ENCODE measurements at regions not wholly inside any gene's neighbourhood (a gene's known extent, or its start where the extent isn't known, plus 50 kb on each side); places are given as distances from the start of the nearest gene placed in this dataset.
"Not testable (repeated sequence)": the region's sequence is repeated elsewhere in the genome, so short reads cannot be mapped to it uniquely, and the experiment has no call there.

DNA sequence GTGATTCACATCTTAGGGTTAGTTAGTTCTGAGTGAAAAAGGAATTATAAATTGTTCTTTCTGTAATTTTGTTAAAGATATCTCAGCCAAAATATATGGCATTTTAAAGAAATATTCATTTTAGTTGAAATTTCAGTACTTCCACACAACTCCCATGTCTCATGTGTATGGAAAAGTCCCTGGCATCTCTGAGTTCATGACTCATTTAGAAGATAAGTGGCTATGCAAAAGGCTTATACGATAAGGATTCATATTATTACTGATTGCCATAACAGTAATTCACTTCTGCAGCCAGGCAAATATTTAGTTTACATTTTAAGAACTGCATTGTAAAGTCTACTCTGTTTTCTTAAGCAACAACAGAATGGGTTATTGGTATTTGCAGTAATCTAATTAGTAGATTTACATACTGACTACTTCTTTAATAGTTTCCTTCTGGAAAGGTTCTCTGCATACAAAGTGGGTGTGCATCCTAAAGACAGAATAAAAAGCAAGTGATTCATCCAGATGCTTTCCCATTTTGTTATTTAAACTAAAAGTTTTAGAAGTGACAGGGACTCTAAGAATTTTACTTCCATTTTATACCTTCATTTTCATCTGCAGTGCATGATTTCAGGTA is 682.4 kb upstream of the PABPC4L start:
- Histone ChIP-seq H3K4me3 (no peak overlapping the region), H3K9me3 (no peaks in the 10 kb centered on the region), H3K36me3 (replicated peaks) (no peaks in the 10 kb centered on the region), H3K27me3 (ENCODE audit: low read depth) (no peaks in the 10 kb centered on the region), H3K4me1 (no peaks in the 10 kb centered on the region)
- in situ Hi-C loops (cut with MboI; ENCODE audit: low sequenced_read_pairs), result no loop called here
- DNase-seq (ENCODE audit: low spot score in 2 of 2), result no peak

- H3K27me3 ChIP-seq (ENCODE audit: low read depth), result no peaks in the 10 kb centered on the region
- no peak for DNase-seq (ENCODE audit: low spot score in 2 of 2)
- in situ Hi-C loops (cut with MboI; ENCODE audit: low sequenced_read_pairs), result no loop called here
- no peak overlapping the region for H3K4me3 ChIP-seq
- H3K9me3 ChIP-seq, result no peaks in the 10 kb centered on the region
- H3K4me1 ChIP-seq, result no peaks in the 10 kb centered on the region
- H3K36me3 ChIP-seq (replicated peaks), result no peaks in the 10 kb centered on the region
Measured at GRCh38 chr4:134879019-134879418, 677.4 kb upstream of the PABPC4L start.

DNA sequence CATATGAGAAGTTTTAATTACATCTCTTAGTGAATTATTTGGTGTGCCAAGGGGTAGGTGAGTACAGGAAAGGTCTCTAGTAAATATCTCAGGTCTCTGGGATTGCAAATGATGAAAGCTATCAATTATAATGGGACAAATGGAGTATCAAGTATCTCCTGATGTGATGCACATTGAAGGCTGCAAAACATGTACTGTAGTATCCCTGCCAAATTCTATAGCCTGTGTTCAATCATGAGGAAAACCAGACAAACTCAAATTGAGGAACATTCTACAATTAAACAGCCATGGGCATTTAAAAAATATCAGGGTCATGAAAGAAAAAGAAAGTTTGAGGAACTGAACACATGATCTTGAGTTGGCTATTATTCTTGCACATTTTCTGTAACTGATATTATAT is 665.4 kb upstream of the PABPC4L start:
- in situ Hi-C loops (cut with MboI; ENCODE audit: low sequenced_read_pairs), result no loop called here
- no peaks in the 10 kb centered on the region for H3K4me1 ChIP-seq
- H3K9me3 ChIP-seq, result no peaks in the 10 kb centered on the region
- DNase-seq (ENCODE audit: low spot score in 2 of 2), result no peak
- no peaks in the 10 kb centered on the region for H3K36me3 ChIP-seq (replicated peaks)
- H3K27me3 ChIP-seq (ENCODE audit: low read depth), result no peaks in the 10 kb centered on the region
- no peak overlapping the region for H3K4me3 ChIP-seq

DNA sequence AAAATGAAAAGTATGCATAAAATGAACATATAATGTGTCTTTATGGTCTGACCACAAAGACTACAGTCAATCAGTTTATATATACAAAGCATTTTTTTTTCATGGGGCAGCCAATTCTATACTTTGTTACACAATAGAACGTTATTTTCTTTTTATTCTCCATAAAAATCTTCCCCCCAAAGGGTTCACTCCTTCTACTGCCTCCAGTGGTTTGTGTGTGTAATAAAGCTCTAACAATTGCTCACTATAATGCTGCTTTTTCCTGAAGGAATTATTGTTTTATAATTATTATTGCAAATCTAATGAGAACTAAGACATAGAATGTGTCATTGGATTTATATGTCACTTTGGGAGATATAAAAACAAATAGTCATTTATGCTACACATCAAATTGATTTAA is 664.1 kb upstream of the PABPC4L start:
- no peaks in the 10 kb centered on the region for H3K36me3 ChIP-seq (replicated peaks)
- DNase-seq (ENCODE audit: low spot score in 2 of 2), result no peak
- in situ Hi-C loops (cut with MboI; ENCODE audit: low sequenced_read_pairs), result no loop called here

DNA sequence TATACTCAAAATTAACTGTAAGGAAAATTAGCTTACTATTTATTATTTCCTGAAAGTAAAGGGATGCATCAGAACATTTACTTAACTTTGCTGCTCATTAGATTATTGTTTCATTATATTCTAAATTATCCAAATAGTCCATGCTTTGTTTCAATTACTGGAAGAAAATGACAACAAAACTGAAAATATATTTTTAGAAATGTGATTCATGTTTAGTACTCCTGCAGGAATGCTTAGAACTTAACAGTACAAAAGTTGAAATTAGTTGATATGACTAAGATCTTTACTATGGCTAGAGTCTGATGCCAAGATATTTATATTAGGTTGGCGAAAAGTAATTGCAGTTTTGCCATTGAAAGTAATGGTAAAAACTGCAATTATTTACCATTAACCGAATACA is 660.5 kb upstream of the PABPC4L start:
- Histone ChIP-seq H3K4me1 (no peaks in the 10 kb centered on the region), H3K36me3 (replicated peaks) (no peaks in the 10 kb centered on the region), H3K9me3 (no peaks in the 10 kb centered on the region), H3K4me3 (no peak overlapping the region), H3K27me3 (ENCODE audit: low read depth) (no peaks in the 10 kb centered on the region)
- in situ Hi-C loops (cut with MboI; ENCODE audit: low sequenced_read_pairs), result no loop called here
- no peak for DNase-seq (ENCODE audit: low spot score in 2 of 2)

More for the DNA sequence above, 664.1 kb upstream of the PABPC4L start:
- Histone ChIP-seq H3K27me3 (ENCODE audit: low read depth) (no peaks in the 10 kb centered on the region), H3K4me3 (no peak overlapping the region), H3K9me3 (no peaks in the 10 kb centered on the region), H3K4me1 (no peaks in the 10 kb centered on the region)

- in situ Hi-C loops (cut with MboI; ENCODE audit: low sequenced_read_pairs), result no loop called here
- Histone ChIP-seq H3K4me3 (no peak overlapping the region), H3K9me3 (no peaks in the 10 kb centered on the region), H3K36me3 (replicated peaks) (no peaks in the 10 kb centered on the region), H3K27me3 (ENCODE audit: low read depth) (no peaks in the 10 kb centered on the region), H3K4me1 (no peaks in the 10 kb centered on the region)
- DNase-seq (ENCODE audit: low spot score in 2 of 2), result no peak
Measured at GRCh38 chr4:134848681-134849080, 647.1 kb upstream of the PABPC4L start.

GRCh38 chr4:134830741-134831140 is 629.2 kb upstream of the PABPC4L start:
- H3K4me3 ChIP-seq; H3K36me3 ChIP-seq (replicated peaks); H3K9me3 ChIP-seq; H3K4me1 ChIP-seq; in situ Hi-C loops (cut with MboI; ENCODE audit: low sequenced_read_pairs); DNase-seq (ENCODE audit: low spot score in 2 of 2); H3K27me3 ChIP-seq (ENCODE audit: low read depth): not testable (repeated sequence)

- in situ Hi-C loops (cut with MboI; ENCODE audit: low sequenced_read_pairs), result no loop called here
- no peak for DNase-seq (ENCODE audit: low spot score in 2 of 2)
- no peaks in the 10 kb centered on the region for H3K4me1 ChIP-seq
- no peaks in the 10 kb centered on the region for H3K36me3 ChIP-seq (replicated peaks)
- H3K9me3 ChIP-seq, result no peaks in the 10 kb centered on the region; the same call in 1 of the 2 replicates
- no peaks in the 10 kb centered on the region for H3K27me3 ChIP-seq (ENCODE audit: low read depth)
- H3K4me3 ChIP-seq, result no peak overlapping the region
Measured at GRCh38 chr4:134812611-134813010, 611.0 kb upstream of the PABPC4L start.

DNA sequence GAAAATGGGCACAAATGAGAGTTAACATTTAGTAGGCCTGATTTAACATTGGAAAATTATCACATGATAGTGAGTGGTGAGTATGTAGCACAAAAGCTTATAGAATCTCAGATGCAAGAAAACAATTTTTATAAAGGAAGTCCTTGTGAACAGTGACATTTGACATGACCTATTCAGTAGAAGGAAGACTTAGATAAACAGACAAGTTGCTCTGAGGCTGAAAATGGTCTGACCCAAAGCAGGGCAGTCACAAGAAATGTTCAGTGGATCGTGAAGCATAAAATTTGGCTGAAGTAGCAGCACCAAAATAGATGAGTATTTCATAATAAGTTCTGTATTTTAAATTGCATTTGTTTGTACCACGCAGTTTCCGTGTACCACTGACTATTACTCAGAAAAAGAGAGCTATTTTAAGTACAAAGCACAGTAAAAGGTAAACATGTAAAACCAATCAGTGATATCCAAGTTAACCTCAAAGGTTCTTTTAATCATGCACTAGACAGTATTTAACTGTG is 605.7 kb upstream of the PABPC4L start:
- H3K27me3 ChIP-seq (ENCODE audit: low read depth), result no peaks in the 10 kb centered on the region
- H3K9me3 ChIP-seq, result no peaks in the 10 kb centered on the region
- no peaks in the 10 kb centered on the region for H3K36me3 ChIP-seq (replicated peaks)
- H3K4me3 ChIP-seq, result no peak overlapping the region
- DNase-seq (ENCODE audit: low spot score in 2 of 2), result no peak
- no peaks in the 10 kb centered on the region for H3K4me1 ChIP-seq
- in situ Hi-C loops (cut with MboI; ENCODE audit: low sequenced_read_pairs), result no loop called here

GRCh38 chr4:134798573-134798972 is 597.0 kb upstream of the PABPC4L start:
- no peaks in the 10 kb centered on the region for H3K9me3 ChIP-seq
- no peaks in the 10 kb centered on the region for H3K36me3 ChIP-seq (replicated peaks)
- no peaks in the 10 kb centered on the region for H3K27me3 ChIP-seq (ENCODE audit: low read depth)
- H3K4me3 ChIP-seq, result no peak overlapping the region
- no peak for DNase-seq (ENCODE audit: low spot score in 2 of 2)
- in situ Hi-C loops (cut with MboI; ENCODE audit: low sequenced_read_pairs), result no loop called here
- H3K4me1 ChIP-seq, result no peaks in the 10 kb centered on the region

DNA sequence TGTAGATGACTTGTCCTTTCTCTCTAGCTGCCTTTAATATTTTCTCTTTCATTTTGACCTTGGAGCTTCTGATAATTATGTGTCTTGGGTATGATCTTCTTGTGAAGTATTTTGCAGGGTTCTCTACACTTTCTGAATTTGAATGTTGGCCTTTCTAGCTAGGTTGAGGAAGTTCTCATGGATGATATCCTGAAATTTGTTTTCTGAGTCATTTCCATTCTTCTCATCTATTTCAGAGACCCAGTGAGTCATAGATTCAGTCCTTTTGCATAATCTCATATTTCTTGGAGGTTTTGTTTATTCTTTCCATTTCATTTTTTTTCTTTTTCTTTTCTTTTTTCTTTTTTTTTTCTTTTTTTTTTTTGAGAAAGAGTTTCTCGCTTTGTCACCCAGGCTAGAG is 585.7 kb upstream of the PABPC4L start:
- no peaks in the 10 kb centered on the region for H3K36me3 ChIP-seq (replicated peaks)
- no peaks in the 10 kb centered on the region for H3K9me3 ChIP-seq
- DNase-seq (ENCODE audit: low spot score in 2 of 2), result no peak
- no peaks in the 10 kb centered on the region for H3K4me1 ChIP-seq
- no peak overlapping the region for H3K4me3 ChIP-seq
- in situ Hi-C loops (cut with MboI; ENCODE audit: low sequenced_read_pairs), result no loop called here
- H3K27me3 ChIP-seq (ENCODE audit: low read depth), result no peaks in the 10 kb centered on the region

DNA sequence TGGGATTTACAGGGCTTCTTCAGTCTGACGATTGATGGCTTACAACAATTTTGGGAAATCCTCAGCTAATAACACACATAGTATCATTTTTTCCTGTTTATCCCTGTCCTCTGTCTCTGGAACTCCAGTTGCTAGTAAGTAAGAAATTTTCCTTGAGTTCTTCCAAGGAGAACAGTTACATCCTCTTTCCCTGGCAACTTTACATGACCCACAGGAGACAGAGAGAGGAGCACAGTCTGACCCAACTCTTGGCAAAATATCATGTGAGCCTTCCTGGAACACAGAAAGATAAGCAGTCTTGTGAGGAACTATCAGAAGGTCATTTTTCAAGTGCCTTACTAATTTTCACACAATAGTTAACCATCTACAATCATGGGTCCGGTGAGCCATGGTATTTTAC is 578.7 kb upstream of the PABPC4L start:
- no peaks in the 10 kb centered on the region for H3K9me3 ChIP-seq
- no peak overlapping the region for H3K4me3 ChIP-seq
- H3K4me1 ChIP-seq, result no peaks in the 10 kb centered on the region
- in situ Hi-C loops (cut with MboI; ENCODE audit: low sequenced_read_pairs), result no loop called here
- no peaks in the 10 kb centered on the region for H3K36me3 ChIP-seq (replicated peaks)
- H3K27me3 ChIP-seq (ENCODE audit: low read depth), result no peaks in the 10 kb centered on the region
- no peak for DNase-seq (ENCODE audit: low spot score in 2 of 2)

DNA sequence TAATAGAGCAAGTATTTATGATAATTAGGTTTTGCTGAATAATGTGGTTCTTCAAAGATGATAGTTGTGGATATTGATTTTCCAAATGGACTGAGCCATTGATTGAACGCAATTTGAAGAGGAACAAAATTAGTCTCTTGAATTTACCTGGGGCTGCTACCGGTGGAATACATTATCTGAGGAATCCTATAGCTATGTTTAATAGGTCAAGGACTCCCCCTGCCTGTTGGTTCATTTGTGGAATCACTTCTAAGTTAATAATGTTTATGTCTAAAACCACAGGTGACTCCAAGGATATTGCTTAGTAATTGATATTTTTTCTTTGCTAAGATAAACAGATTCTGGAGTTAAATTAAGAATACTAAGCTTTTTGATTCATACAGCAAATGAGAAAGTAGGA is 576.0 kb upstream of the PABPC4L start:
- H3K4me3 ChIP-seq, result no peak overlapping the region
- in situ Hi-C loops (cut with MboI; ENCODE audit: low sequenced_read_pairs), result no loop called here
- no peaks in the 10 kb centered on the region for H3K9me3 ChIP-seq
- peak in 1 of 2 experiments; percentile 6 for DNase-seq (ENCODE audit: low spot score in 2 of 2)
- H3K4me1 ChIP-seq, result no peaks in the 10 kb centered on the region
- H3K27me3 ChIP-seq (ENCODE audit: low read depth), result no peaks in the 10 kb centered on the region
- H3K36me3 ChIP-seq (replicated peaks), result no peaks in the 10 kb centered on the region

GRCh38 chr4:134773497-134774000 is 572.0 kb upstream of the PABPC4L start:
- DNase-seq (ENCODE audit: low spot score in 2 of 2), result no peak
- H3K36me3 ChIP-seq (replicated peaks), result no peaks in the 10 kb centered on the region
- in situ Hi-C loops (cut with MboI; ENCODE audit: low sequenced_read_pairs), result no loop called here
- H3K27me3 ChIP-seq (ENCODE audit: low read depth), result no peaks in the 10 kb centered on the region
- no peaks in the 10 kb centered on the region for H3K4me1 ChIP-seq
- no peaks in the 10 kb centered on the region for H3K9me3 ChIP-seq
- no peak overlapping the region for H3K4me3 ChIP-seq

GRCh38 chr4:134762053-134762452 is 560.5 kb upstream of the PABPC4L start:
- Histone ChIP-seq H3K9me3 (no peaks in the 10 kb centered on the region), H3K4me1 (no peaks in the 10 kb centered on the region), H3K4me3 (no peak overlapping the region), H3K27me3 (ENCODE audit: low read depth) (no peaks in the 10 kb centered on the region), H3K36me3 (replicated peaks) (no peaks in the 10 kb centered on the region)
- in situ Hi-C loops (cut with MboI; ENCODE audit: low sequenced_read_pairs), result no loop called here
- DNase-seq (ENCODE audit: low spot score in 2 of 2), result peak in 1 of 2 experiments; percentile 56

All from HAP-1 (cell line).